Keratinocyte (primary cell): ENCODE measurements at regions not wholly inside any gene's neighbourhood (a gene's known extent, or its start where the extent isn't known, plus 50 kb on each side); places are given as distances from the start of the nearest gene placed in this dataset.

ENCODE experiments used
- CTCF ChIP-seq, 3 experiments: IDR thresholded peaks in 1 of 3; conservative IDR thresholded peaks in 1 of 3; optimal IDR thresholded peaks in 1 of 3; 2 replicates in 2 of 3; 3 replicates in 1 of 3; pipeline versions ENCODE3 to v1.5.1; 2011; ENCODE audit warnings: low read length in 3 of 3, mild to moderate bottlenecking in 3 of 3, moderate library complexity in 2 of 3, control low read depth in 1 of 3, inconsistent platforms in 1 of 3; ENCODE audit not compliant: insufficient read depth in 2 of 3; ENCODE audit errors: extremely low read depth in 1 of 3
- EZH2 ChIP-seq: IDR thresholded peaks from one replicate; pipeline ENCODE4 v1.6.1; 2012; ENCODE audit warnings: inconsistent platforms, mild to moderate bottlenecking, low read length, moderate library complexity

- TF ChIP-seq EZH2 = no peak
- no peak for TF ChIP-seq CTCF (optimal IDR thresholded peaks at IDR 0.05 in 1 of 3, IDR thresholded peaks at IDR 0.05 in 1 of 3, conservative IDR thresholded peaks at IDR 0.05 in 1 of 3; ENCODE audit: extremely low read depth in 1 of 3, insufficient read depth in 2 of 3, low read length in 3 of 3)
Measured at GRCh38 chr2:48854681-48855080, 99.2 kb upstream of the LHCGR start.
